GM12865 (cell line): ENCODE measurements at regions not wholly inside any gene's neighbourhood (a gene's known extent, or its start where the extent isn't known, plus 50 kb on each side); places are given as distances from the start of the nearest gene placed in this dataset.
"Not testable (repeated sequence)": the region's sequence is repeated elsewhere in the genome, so short reads cannot be mapped to it uniquely, and the experiment has no call there.

ENCODE experiments used
- DNase-seq: peaks from one replicate; pipeline ENCODE4 v3.0.0; 2010; ENCODE audit warnings: low read depth
- H3K4me3 ChIP-seq: 2 replicates; pipeline ENCODE4 v1.5.1; 2011; ENCODE audit warnings: mild to moderate bottlenecking, low read depth, low read length, control low read depth
- TF ChIP-seq, protein P1 (sequence below): IDR thresholded peaks from 2 replicates; pipeline ENCODE4 v1.5.1; 2011; ENCODE audit warnings: low read length, control low read depth, low read depth, inconsistent platforms; ENCODE audit not compliant: insufficient read depth; ENCODE audit errors: missing control alignments

DNA sequence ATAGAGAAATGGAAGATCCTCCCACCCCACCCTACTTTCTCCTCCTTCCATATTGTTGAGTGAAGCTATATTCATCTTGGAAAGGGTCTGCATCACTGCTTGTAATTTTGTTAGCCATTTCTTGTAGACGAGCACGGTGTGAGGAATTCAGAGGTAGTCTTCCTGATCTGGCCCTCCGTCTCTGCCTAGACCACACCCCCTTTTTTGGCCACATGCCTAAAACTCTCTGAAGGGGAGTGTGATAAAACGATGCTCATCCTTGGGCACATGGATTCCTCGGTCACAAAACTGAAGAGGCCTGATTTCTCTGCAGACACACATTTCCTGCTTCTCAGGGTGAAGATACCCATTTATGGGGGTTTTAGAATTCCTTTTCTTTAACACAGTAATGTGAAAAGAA is 182.8 kb downstream of the LARP7 start:
- TF ChIP-seq, protein P1, sequence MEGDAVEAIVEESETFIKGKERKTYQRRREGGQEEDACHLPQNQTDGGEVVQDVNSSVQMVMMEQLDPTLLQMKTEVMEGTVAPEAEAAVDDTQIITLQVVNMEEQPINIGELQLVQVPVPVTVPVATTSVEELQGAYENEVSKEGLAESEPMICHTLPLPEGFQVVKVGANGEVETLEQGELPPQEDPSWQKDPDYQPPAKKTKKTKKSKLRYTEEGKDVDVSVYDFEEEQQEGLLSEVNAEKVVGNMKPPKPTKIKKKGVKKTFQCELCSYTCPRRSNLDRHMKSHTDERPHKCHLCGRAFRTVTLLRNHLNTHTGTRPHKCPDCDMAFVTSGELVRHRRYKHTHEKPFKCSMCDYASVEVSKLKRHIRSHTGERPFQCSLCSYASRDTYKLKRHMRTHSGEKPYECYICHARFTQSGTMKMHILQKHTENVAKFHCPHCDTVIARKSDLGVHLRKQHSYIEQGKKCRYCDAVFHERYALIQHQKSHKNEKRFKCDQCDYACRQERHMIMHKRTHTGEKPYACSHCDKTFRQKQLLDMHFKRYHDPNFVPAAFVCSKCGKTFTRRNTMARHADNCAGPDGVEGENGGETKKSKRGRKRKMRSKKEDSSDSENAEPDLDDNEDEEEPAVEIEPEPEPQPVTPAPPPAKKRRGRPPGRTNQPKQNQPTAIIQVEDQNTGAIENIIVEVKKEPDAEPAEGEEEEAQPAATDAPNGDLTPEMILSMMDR = no peak
- no peak overlapping the region for H3K4me3 ChIP-seq
- DNase-seq = no peak

GRCh38 chr4:112823156-112823555 is 186.2 kb downstream of the LARP7 start:
- no peak overlapping the region for H3K4me3 ChIP-seq
- TF ChIP-seq, protein P1 = no peak
- DNase-seq = no peak

GRCh38 chr4:112823606-112824005 is 186.7 kb downstream of the LARP7 start:
- TF ChIP-seq, protein P1 = no peak
- no peak overlapping the region for H3K4me3 ChIP-seq
- no peak for DNase-seq

GRCh38 chr4:112830753-112831386 is 193.9 kb downstream of the LARP7 start:
- DNase-seq = no peak
- H3K4me3 ChIP-seq = no peak overlapping the region
- TF ChIP-seq, protein P1 = no peak

DNA sequence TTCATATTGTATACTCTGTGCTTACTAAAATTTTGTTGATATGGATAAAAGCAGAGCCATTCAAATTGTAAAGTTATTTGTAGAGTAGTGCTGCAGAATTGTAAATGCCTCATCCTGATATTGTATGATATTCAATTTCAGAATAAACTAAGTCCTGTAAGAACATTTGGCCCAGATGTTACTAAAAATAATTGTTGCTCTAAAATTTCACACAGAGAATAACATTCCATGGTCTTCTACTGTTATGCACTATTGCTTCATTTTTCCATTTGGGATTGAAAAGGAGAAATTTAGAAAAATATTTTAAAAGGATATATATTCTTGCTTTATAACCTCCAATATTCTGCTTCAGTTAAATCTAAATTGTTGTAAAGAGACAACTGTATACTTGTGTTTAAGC is 195.6 kb downstream of the LARP7 start:
- TF ChIP-seq, protein P1 = no peak
- DNase-seq = no peak
- no peak overlapping the region for H3K4me3 ChIP-seq

DNA sequence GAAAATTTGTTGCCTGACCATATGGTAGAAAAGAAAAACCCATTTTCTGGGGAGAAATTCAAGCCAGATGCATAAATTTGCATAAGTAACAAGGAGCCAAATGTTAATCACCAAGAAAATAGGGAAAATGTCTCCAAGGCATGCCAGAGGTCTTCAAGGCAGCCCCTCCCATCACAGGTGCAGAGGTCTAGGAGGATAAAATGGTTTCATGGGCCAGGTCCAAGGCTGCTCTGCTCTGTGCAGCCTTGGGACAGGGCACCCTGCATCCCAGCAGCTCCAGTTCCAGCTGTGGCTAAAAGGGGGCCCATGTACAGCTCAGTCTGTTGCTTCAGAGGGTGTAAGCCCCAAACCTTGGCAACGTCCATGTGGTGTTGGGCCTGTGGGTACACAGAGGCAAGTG is 200.0 kb downstream of the LARP7 start:
- TF ChIP-seq, protein P1 = no peak
- DNase-seq = no peak
- no peak overlapping the region for H3K4me3 ChIP-seq

DNA sequence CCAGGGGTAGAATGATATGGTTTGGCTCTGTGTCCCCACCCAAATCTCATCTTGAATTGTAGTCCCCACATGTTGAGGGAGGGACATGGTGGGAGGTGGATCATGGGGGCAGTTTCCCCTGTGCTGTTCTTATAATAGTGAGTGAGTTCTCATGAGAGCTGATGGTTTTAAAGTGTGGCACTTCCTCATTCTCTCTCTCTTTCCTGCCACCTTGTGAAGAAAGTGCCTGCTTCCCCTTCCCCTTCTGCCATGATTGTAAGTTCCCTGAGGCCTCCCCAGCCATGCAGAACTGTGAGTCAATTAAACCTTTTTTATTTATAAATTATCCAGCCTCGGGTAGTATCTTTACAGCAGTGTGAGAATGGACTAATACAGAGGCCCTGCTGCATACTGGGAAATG is 201.1 kb downstream of the LARP7 start:
- not testable (repeated sequence) for DNase-seq

GRCh38 chr4:112840061-112840460 is 203.1 kb downstream of the LARP7 start:
- no peak for DNase-seq
- TF ChIP-seq, protein P1 = no peak
- no peak overlapping the region for H3K4me3 ChIP-seq

More for the DNA sequence above, 201.1 kb downstream of the LARP7 start:
- H3K4me3 ChIP-seq = not testable (repeated sequence)
